GM19452 (cell line): ENCODE measurements at regions not wholly inside any gene's neighbourhood (a gene's known extent, or its start where the extent isn't known, plus 50 kb on each side); places are given as distances from the start of the nearest gene placed in this dataset.
"Not testable (repeated sequence)": the region's sequence is repeated elsewhere in the genome, so short reads cannot be mapped to it uniquely, and the experiment has no call there.

Experiments
- ATAC-seq: cut with Tn5 transposase; IDR thresholded peaks from one replicate; pipeline ENCODE4 v1.9.1; 2021; ENCODE audit not compliant: unreplicated experiment

GRCh38 chr3:635393-635792 lies 438.8 kb downstream of the CHL1 start:
- no peak for ATAC-seq

GRCh38 chr3:643376-643775 lies 446.8 kb downstream of the CHL1 start:
- ATAC-seq = no peak

- ATAC-seq = no peak
Measured at GRCh38 chr3:655824-656223, 437.0 kb upstream of the CNTN6 start.

- ATAC-seq = no peak
Measured at GRCh38 chr3:661356-661755, 431.5 kb upstream of the CNTN6 start.

GRCh38 chr3:674116-674515 lies 418.7 kb upstream of the CNTN6 start:
- no peak for ATAC-seq

DNA sequence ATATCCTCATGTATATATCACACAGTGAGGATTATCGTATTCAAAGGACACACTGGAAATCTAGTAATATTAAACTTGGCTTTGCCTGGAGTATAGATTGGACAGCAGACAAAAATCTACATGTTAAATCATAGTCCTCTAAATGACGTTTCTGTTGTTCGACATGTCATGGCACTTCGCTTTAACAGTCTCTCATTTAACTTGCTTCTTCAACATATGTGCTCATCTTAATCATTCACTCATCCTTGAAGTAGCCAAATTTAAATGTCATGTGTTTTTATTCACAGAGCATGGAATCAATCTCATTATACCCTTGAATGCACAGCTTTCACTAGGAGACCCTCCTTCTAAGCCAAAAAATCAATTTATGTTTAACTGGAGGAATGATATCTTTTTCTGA lies 417.0 kb upstream of the CNTN6 start:
- ATAC-seq = no peak

DNA sequence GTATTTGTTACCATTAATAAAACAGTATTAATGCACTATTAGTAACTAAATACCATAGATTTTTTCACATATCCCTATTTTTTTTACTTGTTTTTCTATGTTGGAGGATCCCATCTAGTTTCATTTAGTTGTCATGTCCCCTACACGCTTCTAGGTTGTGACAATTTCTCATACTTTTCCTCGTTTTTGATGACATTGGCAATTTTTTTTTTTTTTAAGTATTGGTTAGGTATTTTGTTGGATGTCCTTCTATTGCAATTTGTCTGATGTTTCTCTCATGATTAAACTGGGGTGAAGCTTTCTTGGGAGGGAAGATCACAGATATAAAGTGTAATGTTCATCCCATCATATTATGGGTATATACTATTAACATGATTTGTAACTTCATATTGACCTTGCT lies 409.1 kb upstream of the CNTN6 start:
- no peak for ATAC-seq

- ATAC-seq = no peak
Measured at GRCh38 chr3:690770-691169, 402.1 kb upstream of the CNTN6 start.

GRCh38 chr3:700514-700913 lies 392.3 kb upstream of the CNTN6 start:
- ATAC-seq = no peak

DNA sequence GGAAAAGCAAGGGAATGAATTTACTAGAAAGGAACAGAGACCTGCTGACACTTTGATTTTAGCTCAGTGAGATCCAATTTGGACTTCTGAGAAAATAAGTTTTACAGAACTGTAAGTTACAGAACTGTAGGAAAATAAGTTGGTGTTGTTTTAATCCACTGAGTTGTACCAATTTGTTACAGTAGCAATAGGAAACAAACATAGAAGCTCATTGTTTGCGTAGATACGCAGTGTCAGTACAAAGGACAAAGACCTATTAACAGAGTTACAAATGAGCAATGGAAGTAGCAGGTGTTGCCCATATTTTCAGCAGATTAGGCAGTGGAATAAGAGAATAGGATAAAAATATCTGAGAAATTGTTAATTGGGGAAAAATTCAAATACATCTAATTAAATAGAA lies 385.8 kb upstream of the CNTN6 start:
- ATAC-seq = no peak

DNA sequence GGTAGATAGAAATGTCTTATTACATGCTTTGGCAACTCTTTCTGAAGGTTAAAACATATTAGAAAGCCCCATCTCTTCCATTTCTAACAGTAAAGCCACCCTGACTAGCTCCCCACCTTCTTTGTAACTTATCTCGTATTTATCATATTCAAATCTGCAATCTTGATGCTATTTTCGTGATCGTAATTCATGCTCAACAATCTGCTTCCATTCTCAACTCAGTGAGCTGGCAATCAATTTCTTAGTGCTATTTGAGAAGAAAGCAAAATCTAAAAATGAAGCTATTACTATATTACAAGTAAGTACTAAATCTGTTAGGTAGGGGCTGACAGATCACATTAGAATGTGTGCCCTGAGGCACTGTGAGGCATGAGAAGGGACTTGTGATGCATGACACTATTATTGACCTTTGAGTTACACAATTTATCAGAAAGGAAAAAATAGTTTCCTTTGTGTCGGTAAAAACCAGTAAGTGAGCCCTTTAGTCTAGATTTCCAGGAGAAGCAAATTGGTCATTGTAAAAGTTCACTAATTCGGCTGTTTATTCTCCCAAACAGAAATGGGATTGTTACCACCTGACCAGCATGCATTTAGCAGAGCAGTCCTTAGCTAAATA lies 379.7 kb upstream of the CNTN6 start:
- no peak for ATAC-seq

DNA sequence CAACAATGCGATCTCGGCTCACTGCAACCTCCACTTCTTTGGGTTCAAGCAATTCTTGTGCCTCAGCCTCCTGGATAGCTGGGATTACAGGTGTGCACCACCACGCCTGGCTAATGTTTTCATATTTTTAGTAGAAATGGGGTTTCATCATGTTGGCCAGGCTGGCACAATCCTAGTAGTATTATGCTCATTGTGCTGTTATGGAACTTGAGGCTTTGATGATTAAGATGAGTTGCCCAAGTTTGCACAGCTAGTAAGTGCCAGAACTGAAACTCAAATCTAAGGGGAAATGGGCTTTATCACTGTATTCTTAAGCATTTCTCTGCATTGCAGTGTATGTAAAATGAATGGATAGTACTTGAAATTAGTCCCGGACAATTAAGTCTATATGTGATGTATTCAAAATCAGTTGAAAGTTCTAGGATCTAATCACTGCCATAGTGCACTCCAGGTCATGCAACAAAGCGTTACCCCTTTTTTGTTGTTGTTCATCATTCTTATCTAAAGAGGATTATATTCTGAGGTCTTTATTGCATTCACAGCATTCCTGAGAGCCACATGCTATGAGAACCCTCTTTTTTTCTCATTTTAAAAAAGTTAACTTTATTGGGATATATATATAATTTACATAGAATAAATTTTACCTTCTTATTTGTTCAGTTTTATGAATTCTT lies 378.7 kb upstream of the CNTN6 start:
- ATAC-seq = no peak

DNA sequence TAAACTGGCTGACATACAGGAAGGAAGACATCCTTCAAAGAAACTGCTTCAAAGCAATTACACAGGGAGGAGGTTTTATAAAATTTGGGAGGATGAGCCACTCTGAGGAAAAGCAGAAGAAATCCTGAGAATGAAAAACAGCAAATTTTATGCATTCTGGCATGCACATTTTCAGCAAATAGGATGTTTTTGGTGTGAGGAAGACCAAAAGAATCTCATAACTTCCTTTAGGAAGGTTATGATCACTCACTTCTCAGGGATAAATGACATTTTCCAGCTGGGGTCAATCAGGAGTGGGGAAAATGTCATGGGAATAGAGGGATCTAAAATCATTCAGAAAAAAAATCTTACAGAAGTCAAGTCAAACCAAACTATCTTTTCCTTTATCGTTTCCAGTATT lies 371.7 kb upstream of the CNTN6 start:
- no peak for ATAC-seq

DNA sequence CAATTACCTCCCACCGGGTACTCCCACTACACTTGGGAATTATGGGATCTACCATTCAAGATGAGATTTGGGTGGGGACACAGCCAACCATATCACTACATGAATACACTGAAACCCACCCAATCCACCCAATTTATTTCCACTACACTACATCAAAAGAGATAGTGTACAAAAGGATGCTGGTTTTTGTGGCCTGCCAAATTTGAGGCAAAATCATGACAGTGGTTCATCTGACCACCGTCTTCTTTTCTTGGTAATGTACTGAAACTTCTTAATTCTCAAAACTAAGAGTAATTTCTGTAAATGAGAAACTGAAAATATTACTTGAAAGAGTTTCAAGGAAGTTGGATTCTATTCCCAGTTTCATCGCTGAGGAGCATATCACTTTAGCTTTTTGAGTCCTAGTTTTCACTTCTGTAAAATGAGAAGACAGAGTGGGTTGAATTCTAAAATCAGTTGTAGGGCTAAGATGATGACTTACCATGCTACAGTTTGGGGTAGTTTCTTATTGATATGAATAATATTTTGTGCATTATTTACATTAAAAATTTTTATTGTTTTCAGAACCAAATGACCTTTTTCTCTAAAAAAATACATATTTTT lies 360.4 kb upstream of the CNTN6 start:
- no peak for ATAC-seq

GRCh38 chr3:733313-733712 lies 359.5 kb upstream of the CNTN6 start:
- ATAC-seq = no peak

DNA sequence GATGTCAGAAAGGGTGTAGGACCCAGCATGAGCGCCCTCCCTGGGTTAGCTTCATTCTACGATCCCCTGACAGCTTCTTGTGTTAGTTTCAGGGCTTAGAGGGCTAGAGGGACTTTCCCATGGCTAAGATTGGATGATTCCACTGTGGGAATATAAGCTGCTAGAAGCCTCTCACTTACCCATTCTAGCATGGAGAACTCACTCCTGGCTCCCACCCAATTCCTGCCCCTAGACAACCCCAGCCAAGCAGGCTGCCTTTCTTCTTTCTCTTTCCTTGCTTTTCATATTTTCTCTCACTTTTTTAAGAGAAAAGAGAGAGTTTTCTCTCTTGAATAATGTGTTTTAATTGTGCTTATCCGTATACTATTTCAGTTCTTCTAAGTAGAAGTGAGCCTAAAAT lies 335.1 kb upstream of the CNTN6 start:
- ATAC-seq = no peak

- no peak for ATAC-seq
Measured at GRCh38 chr3:759106-759505, 333.7 kb upstream of the CNTN6 start.

DNA sequence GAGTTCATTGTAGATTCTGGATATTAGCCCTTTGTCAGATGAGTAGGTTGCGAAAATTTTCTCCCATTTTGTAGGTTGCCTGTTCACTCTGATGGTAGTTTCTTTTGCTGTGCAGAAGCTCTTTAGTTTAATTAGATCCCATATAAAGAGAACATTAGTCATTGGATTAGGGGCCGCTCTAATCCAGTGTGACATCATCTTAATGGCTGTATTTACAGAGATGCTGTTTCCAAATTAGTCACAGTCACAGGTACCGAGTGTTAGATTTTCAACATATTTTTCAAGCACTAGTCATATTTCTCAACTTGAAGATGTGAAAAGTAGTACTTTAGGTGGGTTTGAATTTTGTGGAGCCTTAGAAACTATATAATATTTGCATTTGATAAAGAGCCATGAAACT lies 319.4 kb upstream of the CNTN6 start:
- ATAC-seq = not testable (repeated sequence)

GRCh38 chr3:775178-775880 lies 317.5 kb upstream of the CNTN6 start:
- no peak for ATAC-seq

DNA sequence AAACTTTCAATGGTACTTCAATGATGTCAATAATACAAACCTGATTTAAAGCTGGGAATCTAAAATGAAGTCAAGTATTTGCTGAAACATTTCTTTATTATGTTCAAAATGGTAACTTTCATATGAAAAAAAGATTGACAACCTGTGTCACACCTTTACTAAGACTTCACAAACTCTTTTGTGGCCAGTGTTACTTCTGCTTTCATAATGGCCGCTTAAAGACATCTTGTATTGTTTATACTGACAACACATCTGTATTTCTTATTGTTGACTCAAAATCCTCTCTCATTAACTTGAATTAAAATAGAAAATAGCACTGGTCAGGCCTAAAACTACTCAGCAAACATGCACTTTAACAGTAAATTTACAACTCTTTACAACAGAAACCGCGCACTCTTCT lies 312.3 kb upstream of the CNTN6 start:
- ATAC-seq = no peak

- no peak for ATAC-seq
Measured at GRCh38 chr3:791442-791841, 301.4 kb upstream of the CNTN6 start.

DNA sequence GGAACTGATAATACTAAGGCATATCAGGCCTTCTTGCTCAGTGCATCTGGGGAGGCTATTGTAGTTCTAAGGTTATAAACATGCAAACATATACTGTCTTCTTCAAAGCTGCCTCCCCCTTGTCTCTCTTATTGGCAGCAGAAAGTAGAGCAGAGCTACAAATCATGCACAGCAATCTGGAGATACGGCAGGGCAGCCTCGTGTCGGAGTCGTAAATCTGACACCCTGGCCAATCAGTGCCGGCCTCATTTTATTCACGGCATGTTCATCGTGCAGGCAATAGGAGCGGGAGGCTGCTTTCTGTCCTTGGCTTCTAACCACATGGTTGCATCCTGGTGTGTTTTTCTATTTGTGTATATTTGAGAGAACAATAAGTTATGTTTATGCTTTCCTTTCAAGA lies 300.2 kb upstream of the CNTN6 start:
- ATAC-seq = no peak
